ENCODE measurements at regions not wholly inside any gene's neighbourhood (a gene's known extent, or its start where the extent isn't known, plus 50 kb on each side); places are given as distances from the start of the nearest gene placed in this dataset.

DNA sequence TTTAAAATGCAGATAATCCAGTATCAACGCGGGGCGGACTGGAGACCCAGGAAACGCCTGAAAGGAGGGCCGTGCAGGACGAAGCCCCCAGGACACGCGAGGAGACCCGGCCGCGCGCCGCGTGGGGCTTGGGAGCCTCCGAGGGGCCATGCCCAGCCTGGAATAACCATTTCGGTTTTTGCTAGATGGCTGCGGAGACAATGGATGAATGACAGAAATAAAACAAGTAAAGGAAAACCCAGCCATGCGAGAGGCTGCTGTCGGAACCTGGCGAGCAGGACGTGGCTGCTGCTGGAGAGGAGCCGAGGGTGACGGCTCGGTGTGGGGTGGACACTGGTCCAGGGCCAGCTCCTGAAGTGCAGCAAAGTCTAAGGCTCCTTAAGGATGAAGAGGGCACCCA, 227.2 kb upstream of the ADARB2 start:
- TF ChIP-seq, protein P1, sequence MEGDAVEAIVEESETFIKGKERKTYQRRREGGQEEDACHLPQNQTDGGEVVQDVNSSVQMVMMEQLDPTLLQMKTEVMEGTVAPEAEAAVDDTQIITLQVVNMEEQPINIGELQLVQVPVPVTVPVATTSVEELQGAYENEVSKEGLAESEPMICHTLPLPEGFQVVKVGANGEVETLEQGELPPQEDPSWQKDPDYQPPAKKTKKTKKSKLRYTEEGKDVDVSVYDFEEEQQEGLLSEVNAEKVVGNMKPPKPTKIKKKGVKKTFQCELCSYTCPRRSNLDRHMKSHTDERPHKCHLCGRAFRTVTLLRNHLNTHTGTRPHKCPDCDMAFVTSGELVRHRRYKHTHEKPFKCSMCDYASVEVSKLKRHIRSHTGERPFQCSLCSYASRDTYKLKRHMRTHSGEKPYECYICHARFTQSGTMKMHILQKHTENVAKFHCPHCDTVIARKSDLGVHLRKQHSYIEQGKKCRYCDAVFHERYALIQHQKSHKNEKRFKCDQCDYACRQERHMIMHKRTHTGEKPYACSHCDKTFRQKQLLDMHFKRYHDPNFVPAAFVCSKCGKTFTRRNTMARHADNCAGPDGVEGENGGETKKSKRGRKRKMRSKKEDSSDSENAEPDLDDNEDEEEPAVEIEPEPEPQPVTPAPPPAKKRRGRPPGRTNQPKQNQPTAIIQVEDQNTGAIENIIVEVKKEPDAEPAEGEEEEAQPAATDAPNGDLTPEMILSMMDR (conservative IDR thresholded peaks at IDR 0.05), result no peak
- TF ChIP-seq ZFX (IDR thresholded peaks at IDR 0.05), result no peak

Measured in C4-2B (cell line).